ENCODE measurements at regions not wholly inside any gene's neighbourhood (a gene's known extent, or its start where the extent isn't known, plus 50 kb on each side); places are given as distances from the start of the nearest gene placed in this dataset.

DNA sequence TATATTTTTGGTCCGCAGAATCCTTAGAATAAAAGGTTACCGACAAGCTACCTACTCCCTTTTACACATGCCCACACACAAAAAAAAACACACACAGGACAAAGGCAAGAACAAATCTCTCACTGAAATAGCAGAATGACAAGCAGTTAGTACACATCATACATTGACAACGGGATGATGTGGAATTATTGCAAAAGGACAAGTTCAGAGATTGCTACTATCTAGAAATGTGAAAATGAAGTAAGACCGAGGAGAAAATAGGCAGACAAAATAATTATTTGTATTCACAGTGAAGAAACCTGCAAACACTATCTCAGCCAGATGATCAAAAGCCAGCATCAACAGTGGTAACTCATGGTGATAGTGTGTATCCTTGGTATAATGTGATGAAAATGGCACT, 112.2 kb upstream of the C3orf80 start:
- H3K4me3 ChIP-seq = no peak overlapping the region
- H3K9me3 ChIP-seq = no peaks in the 10 kb centered on the region
- TF ChIP-seq, protein P1, sequence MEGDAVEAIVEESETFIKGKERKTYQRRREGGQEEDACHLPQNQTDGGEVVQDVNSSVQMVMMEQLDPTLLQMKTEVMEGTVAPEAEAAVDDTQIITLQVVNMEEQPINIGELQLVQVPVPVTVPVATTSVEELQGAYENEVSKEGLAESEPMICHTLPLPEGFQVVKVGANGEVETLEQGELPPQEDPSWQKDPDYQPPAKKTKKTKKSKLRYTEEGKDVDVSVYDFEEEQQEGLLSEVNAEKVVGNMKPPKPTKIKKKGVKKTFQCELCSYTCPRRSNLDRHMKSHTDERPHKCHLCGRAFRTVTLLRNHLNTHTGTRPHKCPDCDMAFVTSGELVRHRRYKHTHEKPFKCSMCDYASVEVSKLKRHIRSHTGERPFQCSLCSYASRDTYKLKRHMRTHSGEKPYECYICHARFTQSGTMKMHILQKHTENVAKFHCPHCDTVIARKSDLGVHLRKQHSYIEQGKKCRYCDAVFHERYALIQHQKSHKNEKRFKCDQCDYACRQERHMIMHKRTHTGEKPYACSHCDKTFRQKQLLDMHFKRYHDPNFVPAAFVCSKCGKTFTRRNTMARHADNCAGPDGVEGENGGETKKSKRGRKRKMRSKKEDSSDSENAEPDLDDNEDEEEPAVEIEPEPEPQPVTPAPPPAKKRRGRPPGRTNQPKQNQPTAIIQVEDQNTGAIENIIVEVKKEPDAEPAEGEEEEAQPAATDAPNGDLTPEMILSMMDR (IDR thresholded peaks at IDR 0.05) = no peak
- H3K36me3 ChIP-seq = no peaks in the 10 kb centered on the region
- ATAC-seq (no peak), DNase-seq (no peak)
- no peaks in the 10 kb centered on the region for H3K27me3 ChIP-seq (ENCODE audit: low read depth)
- H3K4me1 ChIP-seq = peaks cover 11% of the 10 kb centered on the region
- no peak overlapping the region for H3K27ac ChIP-seq
- intact Hi-C loops (cut with DNase I) = no loop called here

DNA sequence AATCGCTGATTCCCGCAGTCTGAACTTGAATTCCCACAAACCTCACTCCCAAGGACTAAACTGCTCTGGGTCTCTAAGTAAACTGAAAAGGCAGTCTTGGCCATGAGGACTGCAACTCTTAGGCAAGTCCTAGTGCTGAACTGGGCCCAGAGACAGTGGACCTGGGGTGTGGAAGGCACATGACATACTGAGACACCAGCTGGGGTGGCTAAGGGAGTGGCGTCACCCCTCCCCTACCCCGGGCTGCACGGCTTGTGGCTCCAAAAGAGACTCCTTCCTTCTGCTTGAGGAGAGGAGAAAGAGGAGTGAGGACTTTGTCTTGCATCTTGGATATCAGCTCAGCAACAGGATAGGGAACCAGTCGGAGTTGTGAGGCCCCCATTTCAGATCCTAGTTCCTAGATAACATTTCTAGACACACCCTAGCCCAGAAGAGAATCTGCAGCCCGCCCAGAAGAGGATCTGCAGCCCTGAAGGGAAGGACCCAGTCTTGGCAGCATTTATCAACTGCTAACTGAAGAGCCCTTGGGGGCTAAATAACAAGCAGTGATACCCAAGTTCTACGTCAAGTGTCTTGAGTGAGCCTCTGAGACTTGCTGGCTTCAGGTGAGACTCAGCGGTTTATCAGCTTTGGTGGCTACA, 110.7 kb upstream of the C3orf80 start:
- no peaks in the 10 kb centered on the region for H3K27me3 ChIP-seq (ENCODE audit: low read depth)
- no peaks in the 10 kb centered on the region for H3K9me3 ChIP-seq
- peaks cover 11% of the 10 kb centered on the region for H3K4me1 ChIP-seq
- TF ChIP-seq, protein P1 (IDR thresholded peaks at IDR 0.05) = no peak
- ATAC-seq = peak; percentile 31 to 65
- DNase-seq = no peak
- H3K36me3 ChIP-seq = no peaks in the 10 kb centered on the region
- intact Hi-C loops (cut with DNase I) = no loop called here
- no peak overlapping the region for H3K4me3 ChIP-seq
- H3K27ac ChIP-seq = no peak overlapping the region

DNA sequence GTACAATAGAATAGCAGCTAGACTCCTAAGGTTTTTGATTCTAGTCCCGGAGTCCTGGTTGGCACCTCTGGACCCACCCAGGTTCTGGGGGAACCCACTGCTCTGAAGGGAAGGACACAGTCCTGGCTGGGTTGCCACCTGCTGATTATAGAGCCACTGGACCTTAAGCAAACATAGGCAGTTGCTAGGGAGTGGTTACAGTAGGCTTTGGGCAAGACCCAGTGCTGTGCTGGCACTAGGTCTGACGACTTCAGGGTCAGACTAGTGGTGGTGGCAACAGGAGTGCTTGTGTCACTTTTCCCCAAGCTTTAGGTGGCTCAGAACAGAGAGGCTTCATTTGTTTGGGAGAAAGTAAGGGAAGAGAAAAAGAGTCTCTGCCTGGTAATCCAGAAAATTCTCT, 109.8 kb upstream of the C3orf80 start:
- Histone ChIP-seq H3K4me3 (no peak overlapping the region), H3K4me1 (peaks cover 11% of the 10 kb centered on the region), H3K27ac (no peak overlapping the region), H3K27me3 (ENCODE audit: low read depth) (no peaks in the 10 kb centered on the region), H3K36me3 (no peaks in the 10 kb centered on the region), H3K9me3 (no peaks in the 10 kb centered on the region)
- DNase-seq (no peak), ATAC-seq (peak; percentile 41 to 71)
- intact Hi-C loops (cut with DNase I) = no loop called here
- TF ChIP-seq, protein P1 (IDR thresholded peaks at IDR 0.05) = no peak

DNA sequence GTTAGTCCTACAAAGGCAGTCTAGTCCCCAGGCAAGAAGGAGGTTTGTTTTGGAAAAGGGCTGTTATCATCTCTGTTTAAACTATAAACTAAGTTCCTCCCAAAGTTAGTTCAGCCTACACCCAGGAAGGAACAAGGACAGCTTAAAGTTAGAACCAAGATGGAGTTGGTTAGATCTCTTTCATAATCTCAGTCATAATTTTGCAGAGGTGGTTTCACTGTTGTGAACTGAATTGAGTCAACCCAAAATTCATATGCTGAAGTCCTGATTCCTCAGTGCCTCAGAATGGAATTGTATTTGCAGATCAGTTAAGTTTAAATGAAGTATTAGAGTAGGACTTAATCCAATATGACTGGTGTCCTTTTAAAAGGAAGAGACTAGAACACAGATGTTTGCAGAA, 101.0 kb upstream of the C3orf80 start:
- intact Hi-C loops (cut with DNase I) = no loop called here
- Histone ChIP-seq H3K4me3 (no peak overlapping the region), H3K36me3 (no peaks in the 10 kb centered on the region), H3K27ac (no peak overlapping the region), H3K9me3 (no peaks in the 10 kb centered on the region), H3K4me1 (peaks cover 9% of the 10 kb centered on the region), H3K27me3 (ENCODE audit: low read depth) (no peaks in the 10 kb centered on the region)
- DNase-seq (no peak), ATAC-seq (no peak)
- TF ChIP-seq, protein P1 (IDR thresholded peaks at IDR 0.05) = no peak

DNA sequence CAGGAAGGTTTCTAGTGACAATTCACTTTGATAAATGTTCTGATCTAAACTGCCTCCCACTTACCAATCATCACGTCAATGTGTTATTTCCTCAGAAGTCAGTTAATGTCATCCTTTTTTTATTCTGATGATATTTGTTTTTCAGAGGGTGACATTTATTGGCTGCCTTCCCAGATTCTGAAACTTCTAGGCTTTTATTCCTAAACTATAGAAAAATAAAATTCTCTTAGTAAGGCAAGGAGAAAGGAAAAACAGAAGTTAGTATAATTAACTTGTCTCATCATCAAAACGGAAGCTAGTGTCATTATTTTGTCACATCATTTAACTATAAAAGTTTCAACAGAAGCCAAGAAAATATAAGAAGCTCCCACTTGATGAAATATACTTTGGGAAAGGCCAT, 100.0 kb upstream of the C3orf80 start:
- DNase-seq (no peak), ATAC-seq (no peak)
- Histone ChIP-seq H3K36me3 (no peaks in the 10 kb centered on the region), H3K27ac (no peak overlapping the region), H3K4me1 (peaks cover 19% of the 10 kb centered on the region), H3K9me3 (no peaks in the 10 kb centered on the region), H3K27me3 (ENCODE audit: low read depth) (no peaks in the 10 kb centered on the region), H3K4me3 (no peak overlapping the region)
- TF ChIP-seq, protein P1 (IDR thresholded peaks at IDR 0.05) = no peak
- intact Hi-C loops (cut with DNase I) = no loop called here

Measured in lower lobe of right lung (tissue), 2 donors.